ENCODE measurements at regions not wholly inside any gene's neighbourhood (a gene's known extent, or its start where the extent isn't known, plus 50 kb on each side); places are given as distances from the start of the nearest gene placed in this dataset.
A peak's percentile ranks its signal among the peaks of the same experiment; 100 is the strongest.
"Not testable (repeated sequence)": the region's sequence is repeated elsewhere in the genome, so short reads cannot be mapped to it uniquely, and the experiment has no call there.

DNA sequence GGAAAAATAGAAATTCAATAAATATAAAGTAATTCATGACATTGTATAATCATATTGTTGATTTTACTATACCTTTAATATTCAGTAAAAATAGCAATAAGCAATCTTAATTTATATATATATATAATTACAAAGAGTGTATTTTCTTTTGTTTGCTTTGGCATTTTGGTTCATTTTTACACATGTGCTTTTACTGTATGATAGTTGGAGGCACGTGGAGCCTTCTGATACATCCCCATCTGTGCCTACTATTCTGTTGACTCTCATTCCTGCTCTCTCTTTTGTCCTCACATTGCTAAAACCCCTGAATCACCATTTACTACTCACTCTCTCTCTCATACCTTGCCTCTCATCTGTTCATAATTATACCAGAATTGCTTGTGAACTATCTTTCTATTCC, 106.4 kb upstream of the NDST4 start:
- DNase-seq (ENCODE audit: low spot score) = no peak

DNA sequence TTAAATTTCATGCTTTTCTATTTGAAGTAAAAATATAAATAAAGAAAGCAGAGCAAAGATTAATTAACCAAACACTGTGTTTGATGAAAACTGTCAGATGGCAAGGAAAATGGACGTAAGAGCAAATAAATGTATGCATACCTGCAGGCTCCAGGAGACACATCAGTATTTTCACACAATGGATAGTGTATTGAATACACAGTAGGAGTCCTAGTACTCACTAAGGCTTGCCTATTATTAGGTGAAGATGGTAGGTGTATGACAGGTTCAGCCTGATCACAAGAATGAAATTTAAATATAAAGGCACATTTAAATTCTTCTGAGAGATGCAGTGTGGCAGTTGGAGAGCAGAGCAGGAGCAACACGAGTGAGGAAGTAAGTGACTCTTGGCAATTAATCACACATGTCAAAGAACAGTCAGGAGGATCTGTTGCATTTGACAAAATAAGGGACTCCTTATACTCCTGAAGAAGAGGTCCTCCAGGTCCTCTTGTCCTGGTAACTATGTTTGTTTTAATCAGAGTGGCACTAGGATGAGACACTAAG, 106.0 kb upstream of the NDST4 start:
- DNase-seq (ENCODE audit: low spot score) = peak; percentile 14

DNA sequence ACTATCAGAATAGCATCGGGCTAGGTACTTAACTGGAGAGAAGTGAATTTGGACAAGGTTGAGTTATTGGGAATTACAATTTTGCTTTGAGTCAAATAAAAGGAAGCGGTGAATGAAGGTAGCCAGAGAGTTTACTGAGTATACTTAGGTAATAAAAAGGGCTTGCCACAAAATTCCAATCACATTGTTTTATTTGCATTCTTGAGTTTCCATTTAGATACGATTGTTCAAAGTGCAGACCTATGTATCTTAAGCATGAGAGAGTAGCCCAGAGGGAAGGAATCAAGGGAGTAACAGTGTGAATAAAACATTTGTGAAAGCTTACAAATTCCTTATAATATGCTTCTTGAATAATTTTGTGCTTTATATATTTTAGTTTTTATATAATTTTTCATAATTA, 102.5 kb upstream of the NDST4 start:
- DNase-seq (ENCODE audit: low spot score) = no peak

DNA sequence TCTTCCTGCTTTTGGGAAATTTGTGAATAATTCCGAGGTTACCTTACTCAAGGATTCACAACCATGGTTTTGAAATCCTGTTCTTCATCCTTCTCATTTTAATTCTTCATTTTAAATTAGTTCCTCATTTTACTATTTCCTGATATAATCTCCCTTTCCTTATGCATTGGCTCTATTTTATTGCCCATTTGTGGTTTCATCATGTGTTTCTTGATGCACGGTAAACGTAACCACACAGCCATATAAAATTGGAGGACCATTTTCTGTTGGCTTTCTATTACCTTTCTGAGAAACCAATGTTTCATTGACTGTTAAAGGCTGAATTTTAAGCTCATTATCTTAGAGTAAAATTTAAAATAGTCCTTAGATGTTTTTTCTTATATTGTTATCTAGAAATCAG, 100.3 kb upstream of the NDST4 start:
- no peak for DNase-seq (ENCODE audit: low spot score)

DNA sequence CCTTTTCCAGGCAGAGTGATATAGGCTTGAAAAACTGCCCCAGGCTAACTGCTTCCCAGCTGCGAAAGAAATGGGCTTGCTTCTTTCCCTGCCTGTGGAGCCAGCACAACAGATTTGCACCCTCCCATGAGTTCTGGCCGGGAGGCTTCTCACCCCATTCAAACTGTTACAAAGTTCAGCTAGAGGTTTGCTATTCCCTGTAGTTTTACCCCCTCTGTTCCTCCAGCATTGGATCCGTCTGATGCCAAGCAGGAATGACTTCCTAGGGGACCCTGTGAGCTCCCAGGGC, 87.6 kb upstream of the NDST4 start:
- DNase-seq (ENCODE audit: low spot score) = no peak

DNA sequence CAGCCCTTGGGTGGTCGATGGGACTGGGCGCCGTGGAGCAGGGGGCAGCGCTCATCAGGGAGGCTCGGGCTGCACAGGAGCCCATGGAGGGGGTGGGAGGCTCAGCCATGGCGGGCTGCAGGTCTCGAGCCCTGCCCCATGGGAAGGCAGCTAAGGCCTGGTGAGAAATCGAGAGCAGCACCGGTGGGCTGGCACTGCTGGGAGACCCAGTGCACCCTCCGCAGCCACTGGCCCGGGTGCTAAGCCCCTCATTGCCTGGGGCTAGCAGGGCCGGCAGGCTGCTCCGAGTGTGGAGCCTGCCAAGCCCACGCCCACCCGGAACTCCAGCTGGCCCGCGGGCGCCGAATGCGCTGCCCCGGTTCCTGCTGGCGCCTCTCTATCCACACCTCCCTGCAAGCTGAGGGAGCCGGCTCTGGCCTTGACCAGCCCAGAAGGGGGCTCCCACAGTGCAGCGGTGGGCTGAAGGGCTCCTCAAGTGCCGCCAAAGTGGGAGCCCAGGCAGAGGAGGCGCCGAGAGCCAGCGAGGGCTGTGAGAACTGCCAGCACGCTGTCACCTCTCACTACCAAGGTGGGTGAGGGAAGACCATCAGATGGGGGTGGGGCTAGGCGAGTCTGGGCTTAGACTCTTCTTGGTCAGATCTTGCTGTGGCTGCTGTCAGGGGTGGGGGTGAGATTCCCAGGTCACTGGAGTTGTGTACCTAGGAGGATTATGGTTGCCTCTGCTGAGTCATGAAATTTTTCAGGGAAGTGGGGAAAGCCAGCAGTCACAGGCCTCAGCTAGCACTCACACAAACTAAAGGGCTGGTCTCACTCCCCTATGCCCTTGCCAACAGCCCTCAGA, 87.0 kb upstream of the NDST4 start:
- not testable (repeated sequence) for DNase-seq (ENCODE audit: low spot score)

DNA sequence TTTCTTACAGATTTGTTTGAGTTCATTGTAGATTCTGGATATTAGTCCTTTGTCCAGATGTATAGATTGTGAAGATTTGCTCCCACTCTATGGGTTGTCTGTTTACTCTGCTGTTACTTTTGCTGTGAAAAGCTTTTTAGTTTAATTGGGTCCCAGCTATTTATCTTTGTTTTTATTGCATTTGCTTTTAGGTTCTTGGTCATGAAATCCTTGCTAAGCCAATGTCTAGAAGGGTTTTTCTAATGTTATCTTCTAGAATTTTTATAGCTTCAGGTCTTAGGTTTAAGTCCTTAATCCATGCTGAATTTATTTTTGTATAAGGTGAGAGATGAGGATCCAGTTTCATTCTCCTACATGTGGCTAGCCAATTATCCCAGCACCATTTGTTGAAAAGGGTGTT, 81.2 kb upstream of the NDST4 start:
- DNase-seq (ENCODE audit: low spot score) = not testable (repeated sequence)

DNA sequence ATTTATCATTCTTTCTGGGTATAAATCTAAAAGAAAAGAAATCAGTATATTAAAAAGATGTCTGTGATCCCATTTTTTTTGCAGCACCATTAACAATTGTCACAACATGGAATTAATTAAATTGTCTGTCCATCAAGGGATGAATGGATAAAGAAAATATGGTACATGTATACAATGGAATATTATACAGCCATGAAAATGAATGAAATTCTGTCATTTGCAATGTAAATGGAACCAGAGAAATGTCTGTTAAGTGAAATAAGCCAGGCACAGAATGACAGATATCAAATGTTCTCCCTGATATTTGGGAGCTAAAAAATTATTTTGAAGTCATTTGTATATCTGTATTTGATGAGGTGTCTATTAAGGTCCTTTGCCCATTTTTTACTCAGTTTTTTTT, 77.1 kb upstream of the NDST4 start:
- no peak for DNase-seq (ENCODE audit: low spot score)

DNA sequence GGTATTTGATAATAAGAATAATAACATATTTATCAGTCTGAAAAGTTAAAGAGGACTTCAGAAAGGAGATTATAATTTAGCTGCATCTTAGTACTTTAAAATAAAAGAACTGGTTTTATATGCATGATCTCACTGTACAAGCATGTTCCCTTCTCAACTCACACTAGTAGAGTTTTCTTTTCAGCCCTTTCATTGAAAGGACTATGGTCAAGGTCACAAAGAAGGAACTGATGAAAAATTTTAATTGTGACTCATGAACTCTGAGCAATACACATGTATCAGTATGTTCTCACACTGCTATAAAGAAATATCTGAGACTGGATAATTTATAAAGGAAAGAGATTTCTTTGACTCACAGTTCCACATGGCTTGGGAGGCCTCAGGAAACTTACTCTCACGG, 73.7 kb upstream of the NDST4 start:
- DNase-seq (ENCODE audit: low spot score) = no peak

DNA sequence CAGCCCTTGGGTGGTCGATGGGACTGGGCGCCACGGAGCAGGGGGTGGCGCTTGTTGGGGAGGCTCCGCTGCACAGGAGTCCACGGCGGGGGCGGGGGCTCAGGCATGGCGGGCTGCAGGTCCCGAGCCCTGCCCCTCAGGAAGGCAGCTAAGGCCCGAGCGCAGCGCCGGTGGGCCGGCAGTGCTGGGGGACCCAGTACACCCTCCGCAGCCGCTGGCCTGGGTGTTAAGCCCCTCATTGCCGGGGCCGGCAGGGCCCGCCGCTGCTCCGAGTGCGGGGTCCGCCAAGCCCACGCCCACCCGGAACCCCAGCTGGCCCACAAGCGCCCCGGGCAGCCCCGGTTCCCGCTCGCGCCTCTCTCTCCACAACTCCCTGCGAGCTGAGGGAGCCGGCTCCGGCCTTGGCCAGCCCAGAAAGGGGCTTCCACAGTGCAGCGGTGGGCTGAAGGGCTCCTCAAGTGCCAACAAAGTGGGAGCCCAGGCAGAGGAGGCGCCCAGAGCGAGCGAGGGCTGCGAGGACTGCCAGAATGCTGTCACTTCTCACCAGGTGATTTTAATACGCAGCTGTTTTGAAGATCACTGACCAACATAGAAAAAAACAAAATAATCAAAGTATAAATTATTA, 66.1 kb upstream of the NDST4 start:
- DNase-seq (ENCODE audit: low spot score) = not testable (repeated sequence)

DNA sequence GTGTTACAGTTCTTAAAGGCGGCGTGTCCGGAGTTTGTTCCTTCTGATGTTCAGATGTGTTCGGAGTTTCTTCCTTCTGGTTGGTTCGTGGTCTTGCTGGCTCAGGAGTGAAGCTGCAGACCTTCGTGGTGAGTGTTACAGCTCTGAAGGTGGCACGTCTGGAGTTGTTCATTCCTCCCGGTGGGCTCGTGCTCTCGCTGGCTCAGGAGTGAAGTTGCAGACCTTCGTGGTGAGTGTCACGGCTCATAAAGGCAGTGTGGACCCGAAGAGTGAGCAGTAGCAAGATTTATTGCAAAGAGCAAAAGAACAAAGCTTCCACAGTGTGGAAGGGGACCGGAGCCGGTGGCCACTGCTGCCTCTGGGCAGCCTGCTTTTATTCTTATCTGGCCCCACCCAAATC, 65.3 kb upstream of the NDST4 start:
- DNase-seq (ENCODE audit: low spot score) = not testable (repeated sequence)

DNA sequence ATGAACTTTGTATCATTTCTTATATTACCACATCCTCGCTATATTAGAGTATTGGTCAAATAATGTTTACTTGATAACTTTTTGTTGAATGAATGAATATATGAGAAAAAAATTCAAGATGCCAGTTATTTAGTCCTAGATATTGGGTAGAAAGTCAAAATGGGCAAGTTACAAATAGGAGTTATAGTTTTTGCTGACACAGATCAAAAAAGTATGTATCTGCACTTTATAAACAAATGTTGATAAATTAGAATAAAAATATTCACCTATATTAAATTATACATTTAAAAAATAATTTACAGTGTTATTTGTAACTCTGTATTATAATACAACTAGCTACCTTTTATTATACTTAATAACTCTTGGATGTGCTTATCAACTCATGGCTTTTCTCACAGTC, 57.8 kb upstream of the NDST4 start:
- no peak for DNase-seq (ENCODE audit: low spot score)

DNA sequence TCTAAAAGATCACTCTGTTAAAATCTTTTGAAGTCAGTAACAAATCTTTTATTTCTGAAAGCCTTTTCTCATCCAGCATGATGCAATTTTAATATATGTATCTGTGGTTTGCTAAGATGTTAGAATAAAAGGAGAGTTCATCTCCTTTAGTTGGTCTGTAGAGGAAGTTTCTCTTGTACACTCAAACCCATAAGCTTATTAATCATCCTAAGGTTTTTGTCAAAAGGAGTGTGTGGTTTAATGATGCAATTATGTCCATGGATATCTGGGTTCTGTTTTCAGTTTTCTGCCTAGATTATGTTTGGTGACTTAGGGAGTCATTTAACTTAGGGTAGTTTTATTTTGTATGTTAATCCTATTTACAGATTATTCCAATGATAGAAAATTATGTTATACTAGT, 52.1 kb upstream of the NDST4 start:
- no peak for DNase-seq (ENCODE audit: low spot score)

All from putamen (tissue), 1 donor.